ENCODE measurements at regions not wholly inside any gene's neighbourhood (a gene's known extent, or its start where the extent isn't known, plus 50 kb on each side); places are given as distances from the start of the nearest gene placed in this dataset.

GRCh38 chr11:69216647-69217051 lies 60.9 kb downstream of the SMIM38 start:
- ChIA-PET CTCF (no interaction called here), POLR2A (interaction anchor here (0.7 kb wide), 1 partner anchor 11 kb away, joined by 3 read pairs; no protein-coding TSS in a partner anchor)
- no peak overlapping the region for H3K4me3 Mint-ChIP-seq
- peaks cover 7% of the 10 kb centered on the region for H3K27me3 Mint-ChIP-seq
- TF ChIP-seq, protein P1, sequence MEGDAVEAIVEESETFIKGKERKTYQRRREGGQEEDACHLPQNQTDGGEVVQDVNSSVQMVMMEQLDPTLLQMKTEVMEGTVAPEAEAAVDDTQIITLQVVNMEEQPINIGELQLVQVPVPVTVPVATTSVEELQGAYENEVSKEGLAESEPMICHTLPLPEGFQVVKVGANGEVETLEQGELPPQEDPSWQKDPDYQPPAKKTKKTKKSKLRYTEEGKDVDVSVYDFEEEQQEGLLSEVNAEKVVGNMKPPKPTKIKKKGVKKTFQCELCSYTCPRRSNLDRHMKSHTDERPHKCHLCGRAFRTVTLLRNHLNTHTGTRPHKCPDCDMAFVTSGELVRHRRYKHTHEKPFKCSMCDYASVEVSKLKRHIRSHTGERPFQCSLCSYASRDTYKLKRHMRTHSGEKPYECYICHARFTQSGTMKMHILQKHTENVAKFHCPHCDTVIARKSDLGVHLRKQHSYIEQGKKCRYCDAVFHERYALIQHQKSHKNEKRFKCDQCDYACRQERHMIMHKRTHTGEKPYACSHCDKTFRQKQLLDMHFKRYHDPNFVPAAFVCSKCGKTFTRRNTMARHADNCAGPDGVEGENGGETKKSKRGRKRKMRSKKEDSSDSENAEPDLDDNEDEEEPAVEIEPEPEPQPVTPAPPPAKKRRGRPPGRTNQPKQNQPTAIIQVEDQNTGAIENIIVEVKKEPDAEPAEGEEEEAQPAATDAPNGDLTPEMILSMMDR (IDR thresholded peaks at IDR 0.05) = no peak
- no peaks in the 10 kb centered on the region for H3K9me3 Mint-ChIP-seq
- intact Hi-C loops (cut with micrococcal nuclease) = no loop called here
- no peak for ATAC-seq (ENCODE audit: low read depth)
- H3K4me1 Mint-ChIP-seq = peaks cover 18% of the 10 kb centered on the region
- H3K27ac Mint-ChIP-seq = no peak overlapping the region
- no peaks in the 10 kb centered on the region for H3K36me3 Mint-ChIP-seq (ENCODE audit: low read depth)
- peak; percentile 1 for DNase-seq

- H3K27ac Mint-ChIP-seq = no peak overlapping the region
- intact Hi-C loops (cut with micrococcal nuclease) = no loop called here
- TF ChIP-seq, protein P1 (IDR thresholded peaks at IDR 0.05) = no peak
- peaks cover 5% of the 10 kb centered on the region for H3K27me3 Mint-ChIP-seq
- DNase-seq (peak; percentile 6), ATAC-seq (ENCODE audit: low read depth) (no peak)
- CTCF ChIA-PET = no interaction called here
- no peak overlapping the region for H3K4me3 Mint-ChIP-seq
- H3K4me1 Mint-ChIP-seq = peaks cover 12% of the 10 kb centered on the region
- H3K36me3 Mint-ChIP-seq (ENCODE audit: low read depth) = no peaks in the 10 kb centered on the region
- POLR2A ChIA-PET = no interaction called here
- H3K9me3 Mint-ChIP-seq = no peaks in the 10 kb centered on the region
Measured at GRCh38 chr11:69217276-69218105, 61.8 kb downstream of the SMIM38 start.

DNA sequence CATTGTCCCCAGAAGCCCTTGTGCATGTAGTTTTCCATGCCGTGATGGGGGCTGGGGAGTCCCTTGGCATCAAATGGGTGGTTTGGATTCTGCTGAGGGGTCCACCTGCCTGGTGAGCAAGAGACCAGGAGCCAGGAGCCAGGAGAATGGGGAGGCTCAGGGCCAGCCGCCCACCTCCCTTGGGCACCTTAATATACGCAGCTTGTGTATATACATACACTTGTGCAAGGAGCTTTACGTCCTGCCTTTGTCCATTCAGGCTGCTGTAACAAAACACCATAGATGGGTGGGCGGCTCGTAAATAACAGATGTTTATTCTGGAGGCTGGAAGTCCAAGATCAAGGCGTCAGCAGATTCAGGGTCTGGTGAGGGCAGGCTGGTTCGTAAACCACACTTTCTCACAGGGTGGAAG lies 62.5 kb downstream of the SMIM38 start:
- POLR2A ChIA-PET = no interaction called here
- no peak for ATAC-seq (ENCODE audit: low read depth)
- peak; percentile 11 for DNase-seq
- intact Hi-C loops (cut with micrococcal nuclease) = no loop called here
- TF ChIP-seq, protein P1 (IDR thresholded peaks at IDR 0.05) = no peak
- Mint-ChIP-seq H3K4me3 (no peak overlapping the region), H3K27me3 (peaks cover 3% of the 10 kb centered on the region), H3K9me3 (no peaks in the 10 kb centered on the region), H3K36me3 (ENCODE audit: low read depth) (no peaks in the 10 kb centered on the region), H3K27ac (no peak overlapping the region), H3K4me1 (peaks cover 6% of the 10 kb centered on the region)
- CTCF ChIA-PET = no interaction called here

GRCh38 chr11:69218946-69219720 lies 63.4 kb downstream of the SMIM38 start:
- no peaks in the 10 kb centered on the region for H3K36me3 Mint-ChIP-seq (ENCODE audit: low read depth)
- ATAC-seq (ENCODE audit: low read depth) (no peak), DNase-seq (peak; percentile 4)
- no peaks in the 10 kb centered on the region for H3K4me1 Mint-ChIP-seq
- no peak overlapping the region for H3K27ac Mint-ChIP-seq
- H3K4me3 Mint-ChIP-seq = no peak overlapping the region
- peaks cover 3% of the 10 kb centered on the region for H3K27me3 Mint-ChIP-seq
- intact Hi-C loops (cut with micrococcal nuclease) = no loop called here
- ChIA-PET POLR2A (interaction anchor here (0.7 kb wide), 1 partner anchor 1576 kb away, joined by 9 read pairs; no protein-coding TSS in a partner anchor), CTCF (no interaction called here)
- TF ChIP-seq, protein P1 (IDR thresholded peaks at IDR 0.05) = no peak
- no peaks in the 10 kb centered on the region for H3K9me3 Mint-ChIP-seq

GRCh38 chr11:69219991-69220390 lies 64.3 kb downstream of the SMIM38 start:
- intact Hi-C loops (cut with micrococcal nuclease) = no loop called here
- Mint-ChIP-seq H3K27ac (no peak overlapping the region), H3K4me3 (no peak overlapping the region), H3K36me3 (ENCODE audit: low read depth) (no peaks in the 10 kb centered on the region), H3K27me3 (peaks cover 8% of the 10 kb centered on the region), H3K4me1 (no peaks in the 10 kb centered on the region), H3K9me3 (no peaks in the 10 kb centered on the region)
- TF ChIP-seq, protein P1 (IDR thresholded peaks at IDR 0.05) = no peak
- ATAC-seq (ENCODE audit: low read depth) = no peak
- ChIA-PET POLR2A (interaction anchor here (0.7 kb wide), 1 partner anchor 1577 kb away, joined by 9 read pairs; no protein-coding TSS in a partner anchor), CTCF (no interaction called here)
- DNase-seq = no peak
